Endothelial cell of umbilical vein (primary cell): ENCODE measurements at regions not wholly inside any gene's neighbourhood (a gene's known extent, or its start where the extent isn't known, plus 50 kb on each side); places are given as distances from the start of the nearest gene placed in this dataset.

Source experiments
- BruUV-seq: library from RNA; stranded (reverse); fragments of 400-500 nt; replicated peaks from 2 replicates; lab custom pipeline; 2021; lab: Mats Ljungman, UMichigan
- CTCF ChIA-PET: fragments of 300-600, 350-600 bp; sonication (Branson Sonifier 250); formaldehyde crosslinking; loops from one replicate; lab custom pipeline; 2021; ENCODE audit warnings: antibody characterized with exemption, inconsistent platforms; lab: Charles Lee
- POLR2A ChIA-PET: fragments of 300-600, 350-600 bp; sonication (Branson Sonifier 250); formaldehyde crosslinking; loops from one replicate; lab custom pipeline; 2021; ENCODE audit warnings: antibody characterized with exemption, inconsistent platforms; lab: Charles Lee
- DNase-seq: peaks from one replicate; pipeline ENCODE4 v3.0.0-alpha.2; 2011; ENCODE audit warnings: low read depth, low spot score
- FAIRE-seq: peaks from 2 replicates; lab custom pipeline; 2011; peaks lifted over from hg19 to GRCh38; lab: Jason Lieb, UNC
- H2AFZ ChIP-seq: 2 replicates; pipeline ENCODE4 v1.6.0; 2012; ENCODE audit warnings: low read depth, low read length, control low read depth, inconsistent platforms
- H3K27ac ChIP-seq: 2 replicates; pipeline ENCODE4 v1.5.1; 2011; ENCODE audit warnings: low read depth, mild to moderate bottlenecking, control low read depth, low read length, moderate library complexity; ENCODE audit not compliant: insufficient read depth
- H3K27me3 ChIP-seq, 2 experiments: 2 replicates each; pipeline versions ENCODE4 v1.6.0 to v1.6.1; 2011; ENCODE audit warnings: low read length in 2 of 2, mixed read lengths in 1 of 2; ENCODE audit not compliant: control insufficient read depth in 2 of 2, insufficient read depth in 2 of 2
- H3K36me3 ChIP-seq, 2 experiments: 2 replicates in 1 of 2; 3 replicates in 1 of 2; pipeline ENCODE4 v1.5.1; 2011; ENCODE audit warnings: low read length in 2 of 2, mild to moderate bottlenecking in 1 of 2, moderate library complexity in 1 of 2; ENCODE audit not compliant: control insufficient read depth in 2 of 2, insufficient read depth in 2 of 2; ENCODE audit errors: extremely low read depth in 1 of 2
- H3K4me1 ChIP-seq: 3 replicates; pipeline ENCODE4 v1.5.1; 2011; ENCODE audit warnings: mild to moderate bottlenecking, low read length; ENCODE audit not compliant: control insufficient read depth, insufficient read depth; ENCODE audit errors: extremely low read depth
- H3K4me2 ChIP-seq: 2 replicates; pipeline ENCODE4 v1.6.1; 2011; ENCODE audit warnings: low read length, control low read depth, mixed read lengths; ENCODE audit not compliant: insufficient read depth
- H3K4me3 ChIP-seq, 3 experiments: fragments of 200-600 bp in 1 of 3; sonication (generic), shearing (Covaris generic) in 1 of 3; replicated peaks in 1 of 3; 2 replicates each; pipeline ENCODE4 v1.5.1; 2011 to 2016; ENCODE audit warnings: control low read depth in 3 of 3, low read length in 3 of 3, mild to moderate bottlenecking in 2 of 3, inconsistent platforms in 1 of 3, low read depth in 1 of 3, moderate library complexity in 1 of 3; ENCODE audit not compliant: insufficient read depth in 1 of 3
- H3K79me2 ChIP-seq: 2 replicates; pipeline ENCODE4 v1.6.0; 2012; ENCODE audit warnings: low read length, inconsistent platforms; ENCODE audit not compliant: control insufficient read depth, insufficient read depth
- H3K9ac ChIP-seq: replicated peaks from 2 replicates; pipeline ENCODE3; 2011; ENCODE audit warnings: low read length, control low read depth; ENCODE audit not compliant: insufficient read depth; ENCODE audit errors: extremely low read depth
- H3K9me1 ChIP-seq: replicated peaks from 3 replicates; pipeline ENCODE4 v1.6.0; 2011; ENCODE audit warnings: mild to moderate bottlenecking, low read length; ENCODE audit not compliant: control insufficient read depth, insufficient read depth; ENCODE audit errors: extremely low read depth
- H3K9me3 ChIP-seq: replicated peaks from 2 replicates; pipeline ENCODE4 v1.5.1; 2012; ENCODE audit warnings: low read length, inconsistent platforms; ENCODE audit not compliant: control insufficient read depth, insufficient read depth
- H4K20me1 ChIP-seq: replicated peaks from 2 replicates; pipeline ENCODE3; 2011; ENCODE audit warnings: mild to moderate bottlenecking, low read length; ENCODE audit not compliant: control insufficient read depth, insufficient read depth; ENCODE audit errors: extremely low read depth
- EZH2 ChIP-seq: IDR thresholded peaks from 2 replicates; pipeline ENCODE4 v1.6.1; 2012; ENCODE audit warnings: borderline replicate concordance, low read depth, mild to moderate bottlenecking, moderate library complexity, low read length, inconsistent platforms; ENCODE audit not compliant: severe bottlenecking
- FOS ChIP-seq: IDR thresholded peaks from 2 replicates; pipeline ENCODE4 v1.6.1; 2011; ENCODE audit warnings: mild to moderate bottlenecking, low read length, moderate library complexity, borderline replicate concordance; ENCODE audit not compliant: insufficient read depth
- GATA2 ChIP-seq: IDR thresholded peaks from 2 replicates; pipeline ENCODE4 v1.7.0; 2011; ENCODE audit warnings: low read depth, mild to moderate bottlenecking, moderate library complexity, mixed read lengths, low read length; ENCODE audit not compliant: insufficient read length, insufficient read depth
- JUN ChIP-seq: IDR thresholded peaks from 2 replicates; pipeline ENCODE4 v1.6.1; 2011; ENCODE audit warnings: borderline replicate concordance, low read depth; ENCODE audit not compliant: insufficient read length, insufficient read depth
- MYC ChIP-seq: IDR thresholded peaks from one replicate; pipeline ENCODE4 v1.6.1; 2011; ENCODE audit warnings: mild to moderate bottlenecking, low read depth, low read length
- POLR2A ChIP-seq: IDR thresholded peaks from 2 replicates; pipeline ENCODE4 v1.6.1; 2012; ENCODE audit warnings: low read depth, mild to moderate bottlenecking, control low read depth, low read length
- POLR2AphosphoS5 ChIP-seq: IDR thresholded peaks from 2 replicates; pipeline ENCODE4 v1.6.1; 2012; ENCODE audit warnings: low read depth, mild to moderate bottlenecking, control low read depth, low read length, moderate library complexity; ENCODE audit not compliant: insufficient read depth
- dilution Hi-C: fragments of 300-500 bp; cut with MboI; formaldehyde crosslinking; loops from one replicate; pipeline ENCODE4 v1.15.0; 2019; ENCODE audit warnings: low sequenced_read_pairs; ENCODE audit not compliant: extremely low pct_ligation_motif_present
- intact Hi-C: fragments of 100-400 bp; cut with micrococcal nuclease; formaldehyde crosslinking; loops from one replicate; pipeline ENCODE4 v1.10.0; 2022
- TF ChIP-seq, protein P1 (sequence below): IDR thresholded peaks from 2 replicates; pipeline ENCODE4 v1.6.1; 2011; ENCODE audit not compliant: insufficient read depth, insufficient read length
- TF ChIP-seq, protein P2 (sequence below), 2 donors: IDR thresholded peaks; 1 replicate in 1 of 2; 2 replicates in 1 of 2; pipeline ENCODE4 v1.5.1; 2011; ENCODE audit warnings: low read length in 2 of 2, mild to moderate bottlenecking in 2 of 2, moderate library complexity in 2 of 2, control low read depth in 1 of 2, inconsistent platforms in 1 of 2, low read depth in 1 of 2; ENCODE audit not compliant: insufficient read depth in 1 of 2; ENCODE audit errors: extremely low read depth in 1 of 2

DNA sequence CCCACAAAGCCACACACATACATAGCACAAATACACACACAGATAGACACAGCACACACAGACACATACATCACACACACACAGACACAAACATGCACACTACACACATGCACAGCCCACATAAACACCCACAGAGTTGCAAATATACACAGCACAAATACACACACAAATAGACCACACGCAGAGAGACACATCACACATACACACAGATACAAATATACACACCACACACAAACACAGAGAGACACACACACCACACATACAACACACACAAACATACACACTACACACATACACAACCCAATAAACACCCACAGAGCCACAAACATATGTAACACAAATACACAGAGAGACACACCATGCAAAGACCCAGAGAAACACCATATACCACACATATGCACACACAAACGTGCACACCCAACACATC, 154.9 kb downstream of the GLUL start:
- dilution Hi-C loops = no loop called here
- Histone ChIP-seq H3K4me3 (no peak overlapping the region), H3K4me2 (no peak overlapping the region), H3K79me2 (no peaks in the 10 kb centered on the region), H3K36me3 (no peaks in the 10 kb centered on the region), H3K27ac (no peak overlapping the region), H3K27me3 (no peaks in the 10 kb centered on the region), H3K9me1 (no peaks in the 10 kb centered on the region), H4K20me1 (no peaks in the 10 kb centered on the region), H3K4me1 (no peaks in the 10 kb centered on the region), H3K9me3 (no peaks in the 10 kb centered on the region), H2AFZ (no peak overlapping the region), H3K9ac (no peak overlapping the region)
- POLR2A ChIA-PET = no interaction called here
- CTCF ChIA-PET = no interaction called here
- BruUV-seq = no TSS peak
- no peak for DNase-seq
- TF ChIP-seq EZH2 (no peak), FOS (no peak)
- no peak for FAIRE-seq
- intact Hi-C loops = no loop called here

DNA sequence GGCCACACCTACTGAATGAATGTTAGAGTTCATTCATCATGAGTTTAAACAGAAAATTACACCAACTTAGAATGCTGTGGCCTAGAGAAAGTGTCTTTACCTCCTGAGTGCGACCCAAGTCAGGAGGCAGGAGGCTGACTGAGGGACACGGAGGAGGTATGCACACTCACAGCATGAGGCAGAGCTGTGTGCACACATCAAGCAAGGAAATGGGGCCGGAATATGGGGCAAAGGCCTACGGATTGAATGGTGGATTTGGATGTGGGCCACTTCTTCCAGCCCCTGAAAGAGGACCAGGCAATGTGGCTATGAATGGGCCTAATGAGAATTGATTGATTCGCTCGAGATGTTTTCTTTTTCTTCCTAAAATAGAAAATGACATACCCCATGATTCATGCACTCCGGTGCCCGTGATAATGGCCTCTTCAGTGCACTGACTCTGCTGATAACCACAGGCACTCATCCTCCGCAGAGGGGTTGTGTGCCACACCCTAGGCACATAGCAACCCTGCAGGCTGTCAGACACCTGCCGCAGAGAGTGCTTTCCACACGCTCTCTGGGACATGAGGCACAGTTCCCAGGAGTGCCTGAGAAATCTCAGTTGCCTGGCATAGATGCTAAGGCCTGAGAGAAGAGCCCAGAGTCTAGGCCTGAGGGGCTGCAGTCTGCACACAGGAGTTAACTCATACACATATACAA, 155.5 kb downstream of the GLUL start:
- Histone ChIP-seq H3K4me3 (no peak overlapping the region), H3K9me3 (no peaks in the 10 kb centered on the region), H3K4me1 (no peaks in the 10 kb centered on the region), H3K27me3 (no peaks in the 10 kb centered on the region), H2AFZ (no peak overlapping the region), H3K79me2 (no peaks in the 10 kb centered on the region), H3K9ac (no peak overlapping the region), H3K36me3 (no peaks in the 10 kb centered on the region), H4K20me1 (no peaks in the 10 kb centered on the region), H3K9me1 (no peaks in the 10 kb centered on the region), H3K4me2 (no peak overlapping the region), H3K27ac (no peak overlapping the region)
- dilution Hi-C loops = no loop called here
- no peak for FAIRE-seq
- BruUV-seq = no TSS peak
- POLR2A ChIA-PET = no interaction called here
- CTCF ChIA-PET = no interaction called here
- TF ChIP-seq, protein P1, sequence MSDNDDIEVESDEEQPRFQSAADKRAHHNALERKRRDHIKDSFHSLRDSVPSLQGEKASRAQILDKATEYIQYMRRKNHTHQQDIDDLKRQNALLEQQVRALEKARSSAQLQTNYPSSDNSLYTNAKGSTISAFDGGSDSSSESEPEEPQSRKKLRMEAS = no peak
- TF ChIP-seq GATA2 (no peak), MYC (no peak), EZH2 (no peak), FOS (no peak), POLR2A (no peak), JUN (no peak), POLR2AphosphoS5 (no peak)
- TF ChIP-seq, protein P2, sequence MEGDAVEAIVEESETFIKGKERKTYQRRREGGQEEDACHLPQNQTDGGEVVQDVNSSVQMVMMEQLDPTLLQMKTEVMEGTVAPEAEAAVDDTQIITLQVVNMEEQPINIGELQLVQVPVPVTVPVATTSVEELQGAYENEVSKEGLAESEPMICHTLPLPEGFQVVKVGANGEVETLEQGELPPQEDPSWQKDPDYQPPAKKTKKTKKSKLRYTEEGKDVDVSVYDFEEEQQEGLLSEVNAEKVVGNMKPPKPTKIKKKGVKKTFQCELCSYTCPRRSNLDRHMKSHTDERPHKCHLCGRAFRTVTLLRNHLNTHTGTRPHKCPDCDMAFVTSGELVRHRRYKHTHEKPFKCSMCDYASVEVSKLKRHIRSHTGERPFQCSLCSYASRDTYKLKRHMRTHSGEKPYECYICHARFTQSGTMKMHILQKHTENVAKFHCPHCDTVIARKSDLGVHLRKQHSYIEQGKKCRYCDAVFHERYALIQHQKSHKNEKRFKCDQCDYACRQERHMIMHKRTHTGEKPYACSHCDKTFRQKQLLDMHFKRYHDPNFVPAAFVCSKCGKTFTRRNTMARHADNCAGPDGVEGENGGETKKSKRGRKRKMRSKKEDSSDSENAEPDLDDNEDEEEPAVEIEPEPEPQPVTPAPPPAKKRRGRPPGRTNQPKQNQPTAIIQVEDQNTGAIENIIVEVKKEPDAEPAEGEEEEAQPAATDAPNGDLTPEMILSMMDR (IDR thresholded peaks at IDR 0.05; ENCODE audit: extremely low read depth in 1 of 2, insufficient read depth in 1 of 2, low read depth in 1 of 2, low read length in 2 of 2) = no peak
- DNase-seq = no peak
- intact Hi-C loops = no loop called here
